Right forelimb (tissue), 1 donor: ENCODE measurements at regions not wholly inside any gene's neighbourhood (a gene's known extent, or its start where the extent isn't known, plus 50 kb on each side); places are given as distances from the start of the nearest gene placed in this dataset.

Experiments
- DNase-seq: peaks from one replicate; pipeline ENCODE4 v3.0.0-alpha.2; 2018

GRCh38 chr6:41404182-41404845, 68.9 kb downstream of the NCR2 start:
- no peak for DNase-seq

- peak; percentile 68 for DNase-seq
These were observed 70.7 kb downstream of the NCR2 start for GRCh38 chr6:41405941-41406727.

DNA sequence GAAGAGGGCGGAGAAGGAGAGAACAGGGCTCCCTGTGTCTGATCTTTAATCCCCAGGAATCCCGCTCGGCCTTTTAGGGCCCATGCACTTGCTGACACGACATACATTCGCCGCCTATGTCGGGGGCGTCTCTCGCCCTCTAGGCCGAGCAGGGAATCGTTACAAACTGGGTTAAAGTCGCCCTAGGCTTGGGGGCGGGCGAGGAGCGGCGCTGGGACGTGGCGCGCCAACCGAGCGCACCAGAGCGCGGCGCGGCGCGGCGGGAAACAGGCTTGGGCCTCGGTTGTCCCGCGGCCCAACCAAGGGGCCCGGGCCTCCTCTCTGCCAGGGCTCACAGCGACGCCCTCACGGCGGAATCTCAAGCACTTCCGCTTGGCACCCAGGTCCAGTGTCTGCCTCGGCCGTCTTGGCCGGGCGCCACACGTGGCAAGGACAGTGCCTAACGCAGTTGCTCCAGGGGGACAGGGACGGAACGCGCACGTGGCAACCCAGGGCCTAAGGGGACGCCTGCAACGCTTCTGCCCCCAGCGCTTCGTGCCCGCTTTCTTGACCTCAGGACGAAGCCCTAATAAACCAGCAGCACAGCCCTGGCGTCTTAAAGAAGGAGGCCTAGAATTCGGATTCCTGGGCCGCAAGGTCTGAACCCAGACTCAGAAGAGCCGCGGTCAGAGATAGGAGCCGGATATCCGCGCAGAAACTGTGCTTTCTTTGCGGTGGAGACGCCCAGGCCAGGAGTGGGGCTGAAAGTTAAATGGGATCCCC, 71.5 kb downstream of the NCR2 start:
- DNase-seq = peak; percentile 77

DNA sequence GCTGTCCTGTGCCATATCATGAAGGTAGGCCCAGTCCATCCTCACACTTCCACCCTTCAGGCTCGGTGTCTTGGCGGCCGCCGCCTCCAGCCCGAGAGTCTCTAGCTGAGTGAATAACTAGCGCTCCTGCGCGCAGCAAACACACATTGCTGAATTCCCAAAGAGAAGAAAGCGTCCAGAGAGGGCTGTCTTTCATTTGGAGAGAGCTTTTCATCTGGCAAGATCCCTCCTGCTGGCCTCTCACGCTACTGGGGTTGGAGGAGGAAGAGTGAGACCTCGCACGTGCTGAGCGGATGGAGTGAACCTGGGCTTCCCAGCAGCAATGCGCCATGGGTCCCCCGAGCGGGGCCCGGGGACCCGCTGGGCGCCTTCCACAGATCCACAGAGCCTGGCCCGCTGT, 73.2 kb downstream of the NCR2 start:
- peak; percentile 65 for DNase-seq

GRCh38 chr6:41408982-41409381, 73.6 kb downstream of the NCR2 start:
- no peak for DNase-seq

DNA sequence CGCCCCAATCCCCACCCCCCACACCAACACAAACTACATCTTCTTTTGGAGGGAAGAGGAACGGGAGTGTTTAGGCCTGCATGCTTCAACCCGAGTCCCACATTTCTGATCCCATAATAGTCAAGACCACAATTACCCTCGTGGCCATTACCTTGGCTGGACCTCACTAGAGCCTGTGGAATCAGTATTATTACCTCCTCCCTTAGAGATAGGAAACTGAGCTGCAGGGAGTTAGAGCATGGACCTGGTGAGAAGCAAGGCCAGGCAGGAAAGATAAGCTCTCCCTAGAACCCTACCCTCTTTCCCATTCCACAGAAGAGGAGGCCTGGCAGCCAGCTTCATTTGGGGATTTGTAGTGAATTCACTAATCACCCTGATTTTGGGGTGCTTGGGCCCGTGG, 74.1 kb downstream of the NCR2 start:
- no peak for DNase-seq

GRCh38 chr6:41411961-41412360, 76.6 kb downstream of the NCR2 start:
- DNase-seq = no peak

DNA sequence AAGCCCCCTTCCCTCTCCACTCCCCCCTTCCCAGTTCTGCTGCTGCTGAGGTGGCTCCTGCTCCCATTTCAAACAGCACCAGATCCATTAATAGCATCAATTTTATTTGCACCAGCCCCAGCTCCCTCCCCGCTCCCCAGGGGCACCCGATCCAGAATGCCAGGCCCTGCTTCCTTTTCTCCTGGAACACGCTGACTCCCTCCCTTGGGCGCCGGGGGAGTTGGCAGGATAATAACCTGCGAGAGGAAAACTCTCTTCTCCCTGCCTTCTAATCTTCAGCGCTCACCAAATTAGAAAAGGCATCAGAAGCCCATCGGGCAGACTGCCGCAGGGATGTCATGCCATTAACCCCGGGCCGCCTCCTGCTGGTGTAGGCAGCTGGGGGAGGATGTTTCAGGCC, 77.8 kb downstream of the NCR2 start:
- no peak for DNase-seq

DNA sequence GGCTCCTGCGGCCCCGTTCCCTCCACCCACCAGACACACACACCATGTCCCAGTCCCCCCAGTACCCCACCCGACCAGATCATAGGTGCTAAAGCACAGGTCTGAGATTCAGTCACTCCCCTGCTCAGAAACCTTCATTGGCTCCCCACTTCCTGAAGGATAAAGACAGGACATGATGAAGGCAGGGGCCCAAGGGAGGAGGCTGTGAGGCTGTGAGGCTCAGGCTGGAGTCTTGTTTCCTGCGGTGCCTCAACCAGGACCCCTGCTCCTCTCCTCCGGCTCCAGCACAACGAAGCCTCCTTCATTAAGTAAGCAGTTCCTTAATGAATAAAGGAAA, 81.1 kb downstream of the NCR2 start:
- DNase-seq = no peak

- DNase-seq = no peak
These were observed 83.3 kb downstream of the NCR2 start for GRCh38 chr6:41418741-41419140.

DNA sequence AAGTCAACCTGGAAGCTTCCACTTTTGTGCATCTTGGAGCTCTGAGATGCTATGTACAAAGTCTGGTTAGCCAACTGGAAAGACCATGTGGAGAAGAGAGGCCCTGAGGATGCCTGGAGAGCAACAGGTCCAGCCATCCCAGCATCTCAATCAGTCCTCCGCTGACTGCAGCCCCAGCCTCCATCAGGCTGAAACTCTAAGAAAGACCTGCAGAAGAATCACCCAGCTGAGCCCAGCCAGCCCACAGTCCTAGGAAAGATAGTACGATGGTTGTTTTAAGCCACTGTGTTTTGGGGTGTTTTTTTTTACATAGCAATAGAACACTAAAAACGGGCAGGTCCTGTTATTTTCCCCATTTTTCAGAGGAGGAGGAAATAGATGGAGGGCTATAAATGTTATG, 84.0 kb downstream of the NCR2 start:
- DNase-seq = no peak

- no peak for DNase-seq
These were observed 84.8 kb downstream of the NCR2 start for GRCh38 chr6:41420186-41420585.

DNA sequence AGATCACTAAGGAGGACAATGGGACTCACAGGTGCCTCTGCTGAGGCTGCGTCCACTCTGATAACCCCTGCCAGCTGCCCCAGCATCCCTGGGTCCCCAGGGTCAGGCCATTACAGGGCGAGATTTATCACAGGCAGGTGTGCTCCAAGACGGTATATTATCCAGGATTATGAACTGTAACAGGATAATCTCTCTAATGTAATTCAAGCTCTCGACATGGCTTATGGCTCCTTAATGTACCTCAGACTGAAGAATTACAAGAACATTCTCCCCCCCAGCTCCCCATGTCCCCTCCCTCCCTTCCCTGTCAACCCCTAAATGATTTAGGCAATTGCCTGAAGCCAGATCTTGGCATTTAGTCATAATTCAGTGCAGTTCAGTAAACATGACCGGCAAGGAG, 86.8 kb downstream of the NCR2 start:
- DNase-seq = no peak

DNA sequence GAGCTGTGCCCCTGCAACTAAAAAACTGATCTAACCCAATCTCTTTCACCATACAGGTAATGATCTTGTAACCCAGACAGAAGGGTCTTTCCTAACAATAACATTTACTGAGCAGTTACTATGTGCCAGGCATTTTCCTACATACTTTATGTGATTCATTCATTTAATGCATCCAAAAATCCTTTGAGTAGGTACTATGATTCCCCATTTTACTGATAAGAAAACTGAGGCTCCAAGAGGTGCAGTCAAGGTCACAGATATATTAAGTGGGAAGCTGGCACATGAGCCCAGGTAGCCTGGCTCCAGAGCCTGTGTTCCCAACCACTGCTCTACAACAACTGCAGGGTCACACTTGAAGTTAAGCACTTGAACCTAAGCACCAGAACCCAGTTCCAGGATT, 87.6 kb downstream of the NCR2 start:
- DNase-seq = no peak

DNA sequence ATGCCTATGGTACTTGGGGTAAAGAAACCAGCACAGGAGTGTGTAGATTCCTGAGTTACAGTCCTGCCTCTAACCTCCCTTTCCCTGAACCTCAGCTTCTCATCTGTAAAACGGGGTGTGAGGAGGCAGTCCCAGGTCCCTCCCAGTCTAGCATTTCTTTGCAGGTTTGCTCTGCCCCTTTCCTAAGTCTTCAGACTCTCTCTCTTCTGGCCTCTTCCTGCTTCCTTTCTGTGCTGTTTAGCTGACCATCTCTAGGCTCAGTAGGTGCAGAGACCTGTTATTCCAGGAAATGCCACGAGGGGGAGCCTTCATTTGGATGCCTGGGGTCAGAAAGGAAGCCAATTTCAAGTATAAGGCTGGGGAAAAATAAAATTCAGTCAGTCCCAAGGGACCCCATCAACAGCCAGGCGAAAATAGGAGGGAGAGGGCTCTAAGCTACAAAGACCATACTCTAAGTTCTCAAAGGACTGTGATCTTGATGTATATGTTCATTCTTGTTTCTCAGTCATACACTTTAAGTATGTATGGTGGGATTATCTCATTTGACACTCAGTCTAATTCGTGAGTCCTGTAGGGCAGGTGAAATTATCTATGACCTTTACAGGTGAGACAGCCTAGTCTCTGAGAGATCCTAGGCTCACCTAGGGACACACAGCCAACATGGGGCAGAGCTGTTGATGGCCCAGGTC, 89.1 kb downstream of the NCR2 start:
- DNase-seq = peak; percentile 89

GRCh38 chr6:41425511-41425910, 90.1 kb downstream of the NCR2 start:
- no peak for DNase-seq

DNA sequence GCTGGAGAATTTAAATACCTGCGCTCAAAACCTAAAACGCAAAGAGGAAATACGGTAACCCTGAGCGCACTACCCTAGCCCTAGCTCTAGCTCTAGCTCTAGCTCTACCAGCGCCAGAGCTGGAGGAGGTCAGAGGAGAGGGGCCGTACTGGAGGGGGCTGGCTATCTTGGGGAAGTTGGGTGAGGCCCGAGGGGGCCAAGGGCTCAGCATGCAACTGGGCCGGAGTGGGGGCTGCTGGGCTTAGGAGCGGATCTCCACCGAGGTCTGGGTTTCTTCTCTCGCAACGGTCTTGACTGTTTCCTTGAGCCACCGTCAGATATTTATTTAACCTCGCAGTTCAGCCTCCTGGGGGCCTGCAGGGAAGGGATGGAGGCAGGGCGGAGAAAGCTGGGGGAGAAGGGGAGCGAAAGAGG, 91.0 kb downstream of the NCR2 start:
- DNase-seq = no peak

- no peak for DNase-seq
These were observed 91.7 kb downstream of the NCR2 start for GRCh38 chr6:41426888-41427641.

GRCh38 chr6:41427642-41428335, 92.4 kb downstream of the NCR2 start:
- peak; percentile 82 for DNase-seq

DNA sequence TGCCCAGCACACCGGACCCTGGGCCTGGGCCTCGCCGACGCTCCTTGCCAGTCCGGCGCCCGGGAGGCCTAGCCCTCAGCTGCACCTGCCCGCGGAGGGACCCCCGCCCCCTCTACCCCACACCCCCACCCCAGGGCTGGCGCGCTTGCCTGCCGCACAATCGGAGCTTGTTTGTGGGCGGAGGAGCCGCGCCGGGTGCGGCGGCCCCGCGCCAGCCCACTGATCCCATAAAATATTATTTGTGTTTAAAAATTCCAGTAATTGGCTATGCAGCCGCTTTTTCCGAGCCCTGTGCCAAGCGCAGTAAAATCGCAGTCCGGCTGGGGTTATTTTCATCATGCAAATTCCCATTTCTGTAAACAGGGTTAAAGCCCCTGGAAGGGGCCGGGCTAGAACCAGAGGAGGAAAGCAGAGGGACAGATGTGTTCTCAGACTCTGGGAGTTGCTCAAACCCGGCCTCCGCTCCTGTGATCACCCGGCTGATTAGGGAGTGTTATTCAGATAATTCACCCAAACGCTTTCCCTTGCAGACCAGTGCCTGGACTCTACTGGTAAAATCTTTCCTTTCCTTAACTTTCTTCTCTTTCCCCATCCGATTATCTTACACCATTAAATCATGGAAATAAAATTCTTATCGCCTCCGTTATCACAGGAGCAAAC, 93.1 kb downstream of the NCR2 start:
- DNase-seq = peak; percentile 88

- DNase-seq = no peak
These were observed 93.6 kb downstream of the NCR2 start for GRCh38 chr6:41428996-41429421.
